Suppressor macrophage (primary cell): ENCODE measurements at regions not wholly inside any gene's neighbourhood (a gene's known extent, or its start where the extent isn't known, plus 50 kb on each side); places are given as distances from the start of the nearest gene placed in this dataset.
"Not testable (repeated sequence)": the region's sequence is repeated elsewhere in the genome, so short reads cannot be mapped to it uniquely, and the experiment has no call there.

ENCODE experiments used
- DNase-seq, 4 experiments: peaks; one replicate each; pipeline ENCODE4 v3.0.0-alpha.2; 2020 to 2022

- DNase-seq = no peak
These were observed 184.6 kb upstream of the AGTR1 start for GRCh38 chr3:148513096-148513543.

DNA sequence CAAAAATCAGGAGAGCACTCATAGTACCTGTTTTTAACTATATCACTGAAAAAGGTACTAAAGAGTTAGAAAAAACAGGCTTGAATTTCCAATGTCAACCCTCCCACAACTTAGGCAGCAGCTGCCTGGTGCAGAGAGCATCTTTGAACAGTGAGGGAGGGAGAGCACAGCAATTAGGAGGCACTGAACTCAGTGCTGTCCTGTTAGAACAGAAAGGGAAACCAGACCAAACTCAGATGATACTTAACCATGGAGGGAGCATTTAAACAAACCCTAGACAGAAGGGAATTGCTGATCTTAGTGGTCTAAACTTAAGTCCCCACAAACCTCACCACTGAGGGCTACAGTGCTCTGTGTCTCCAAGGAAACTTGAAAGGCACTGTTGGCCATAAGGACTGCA is 179.2 kb upstream of the AGTR1 start:
- DNase-seq = no peak

DNA sequence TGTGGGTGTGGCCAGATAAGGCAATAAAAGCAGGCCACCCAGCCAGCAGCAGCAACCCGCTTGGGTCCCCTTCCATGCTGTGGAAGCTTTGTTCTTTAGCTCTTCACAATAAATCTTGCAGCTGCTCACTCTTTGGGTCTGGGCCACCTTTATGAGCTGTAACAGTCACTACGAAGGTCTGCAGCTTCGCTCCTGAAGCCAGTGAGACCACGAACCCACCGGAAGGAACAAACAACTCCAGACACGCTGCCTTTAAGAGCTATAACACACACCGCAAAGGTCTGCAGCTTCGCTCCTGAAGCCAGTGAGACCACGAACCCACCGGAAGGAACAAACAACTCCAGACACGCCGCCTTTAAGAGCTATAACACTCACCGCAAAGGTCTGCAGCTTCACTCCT is 172.1 kb upstream of the AGTR1 start:
- not testable (repeated sequence) for DNase-seq

DNA sequence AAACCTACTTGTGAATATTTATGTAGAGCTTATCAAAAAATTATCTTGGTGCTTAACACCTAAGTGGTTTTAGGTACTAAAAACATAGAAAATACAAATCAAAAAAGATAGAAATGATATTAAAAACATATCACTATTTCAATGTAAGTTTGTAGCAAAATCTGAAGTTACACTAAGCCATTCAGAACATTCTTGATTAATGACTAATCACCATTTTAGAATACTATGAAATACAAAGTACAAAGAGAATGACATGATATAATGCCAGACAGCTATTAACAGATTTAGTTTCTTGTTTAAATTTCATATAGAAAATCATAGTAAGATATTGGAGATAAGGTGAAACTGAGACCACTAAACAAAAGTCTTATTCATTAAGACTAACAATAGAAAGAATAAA is 169.7 kb upstream of the AGTR1 start:
- DNase-seq = no peak

GRCh38 chr3:148531836-148532235 is 165.9 kb upstream of the AGTR1 start:
- DNase-seq = no peak

DNA sequence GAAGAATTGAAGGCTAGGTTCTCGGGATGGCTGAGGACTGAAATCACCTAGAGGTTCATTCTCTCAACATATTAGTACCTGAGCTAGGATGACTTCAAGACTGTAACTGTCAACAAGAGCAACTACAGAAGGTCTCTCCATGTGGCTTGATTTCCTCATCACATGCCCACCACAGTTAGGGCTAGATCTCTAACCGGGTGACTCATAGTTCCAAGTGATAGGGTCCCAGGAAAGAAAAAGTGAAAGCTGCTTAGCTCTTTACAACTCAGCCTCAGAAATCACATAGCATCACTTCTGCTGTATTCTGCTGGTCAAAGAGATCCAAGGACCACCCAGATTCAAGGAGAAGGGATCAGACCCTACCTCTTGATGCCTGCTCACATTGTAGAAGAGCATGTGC is 165.4 kb upstream of the AGTR1 start:
- no peak for DNase-seq

GRCh38 chr3:148532774-148533173 is 164.9 kb upstream of the AGTR1 start:
- DNase-seq = no peak

- no peak for DNase-seq
These were observed 163.4 kb upstream of the AGTR1 start for GRCh38 chr3:148534089-148534988.

GRCh38 chr3:148535001-148535400 is 162.7 kb upstream of the AGTR1 start:
- DNase-seq = no peak

GRCh38 chr3:148540266-148540665 is 157.4 kb upstream of the AGTR1 start:
- DNase-seq = no peak

DNA sequence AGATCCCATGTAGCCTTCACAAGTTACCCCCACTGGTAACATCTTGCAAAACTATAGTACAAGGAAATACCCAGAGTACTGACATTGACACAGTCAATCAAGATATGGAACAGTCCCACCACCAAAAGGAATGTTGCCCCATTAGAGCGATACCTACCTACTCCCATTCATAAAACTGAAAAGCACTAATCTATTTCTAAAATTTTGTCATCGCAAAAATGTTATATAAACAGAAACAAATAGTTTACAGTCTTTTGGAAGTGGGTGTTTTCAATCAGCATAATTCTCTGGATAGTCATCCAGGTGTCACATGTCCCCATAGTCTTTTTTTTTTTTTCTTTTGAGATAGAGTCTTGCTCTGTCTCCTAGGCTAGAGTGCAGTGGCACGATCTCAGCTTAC is 156.9 kb upstream of the AGTR1 start:
- no peak for DNase-seq

- no peak for DNase-seq
These were observed 150.7 kb upstream of the AGTR1 start for GRCh38 chr3:148546959-148547358.

GRCh38 chr3:148551767-148552260 is 145.9 kb upstream of the AGTR1 start:
- no peak for DNase-seq

DNA sequence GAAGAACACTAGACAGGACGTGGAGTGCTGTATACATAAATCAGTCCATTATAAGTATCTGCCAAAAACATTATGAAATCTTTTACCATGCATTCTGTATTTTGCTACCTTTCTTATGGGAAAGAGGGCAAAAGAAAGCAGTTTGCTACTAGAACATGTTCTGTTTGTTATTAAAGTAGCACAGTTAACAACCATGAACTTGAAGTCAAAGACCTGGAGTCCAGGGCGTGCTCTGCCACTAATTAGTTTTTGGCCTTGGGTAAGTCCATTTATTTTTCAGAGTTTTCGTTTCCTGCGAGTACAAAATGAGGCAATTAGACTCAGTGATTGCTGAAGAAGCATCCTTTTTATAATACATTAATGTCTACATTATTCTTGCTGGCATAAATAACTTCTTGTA is 143.3 kb upstream of the AGTR1 start:
- DNase-seq = no peak

- DNase-seq = no peak
These were observed 141.0 kb upstream of the AGTR1 start for GRCh38 chr3:148556664-148557063.

DNA sequence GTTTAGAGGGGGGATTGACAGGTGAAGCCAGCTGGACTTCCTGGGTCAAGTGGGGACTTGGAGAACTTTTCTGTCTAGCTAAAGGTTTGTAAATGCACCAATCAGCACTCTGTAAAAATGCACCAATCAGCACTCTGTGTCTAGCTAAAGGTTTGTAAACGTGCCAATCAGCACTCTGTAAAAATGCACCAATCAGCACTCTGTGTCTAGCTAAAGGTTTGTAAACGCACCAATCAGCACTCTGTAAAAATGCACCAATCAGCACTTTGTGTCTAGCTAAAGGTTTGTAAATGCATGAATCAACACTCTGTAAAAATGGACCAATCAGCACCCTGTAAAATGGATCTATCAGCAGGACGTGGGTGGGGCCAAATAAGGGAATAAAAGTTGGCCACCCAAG is 120.1 kb upstream of the AGTR1 start:
- not testable (repeated sequence) for DNase-seq

GRCh38 chr3:148582126-148582525 is 115.6 kb upstream of the AGTR1 start:
- DNase-seq = no peak

DNA sequence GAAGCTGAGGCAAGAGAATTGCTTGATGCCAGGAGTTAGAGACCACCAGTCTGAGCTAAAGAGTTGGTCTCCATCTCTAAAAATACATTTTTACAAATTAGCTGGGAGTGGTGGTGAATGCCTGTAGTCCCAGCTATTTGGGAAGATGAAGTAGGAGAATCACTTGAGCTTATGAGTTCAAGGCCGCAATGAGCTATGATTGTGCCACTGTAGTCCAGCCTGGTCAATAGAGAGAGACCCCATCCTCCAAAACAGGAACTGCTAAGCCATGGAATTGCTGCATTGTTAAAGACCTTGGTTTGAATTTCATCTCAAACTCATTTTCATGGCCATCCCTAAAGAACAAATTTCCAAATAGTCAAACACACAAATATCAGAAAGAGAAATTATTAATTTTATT is 113.9 kb upstream of the AGTR1 start:
- DNase-seq = no peak

- DNase-seq = no peak
These were observed 113.3 kb upstream of the AGTR1 start for GRCh38 chr3:148584438-148584837.

GRCh38 chr3:148585671-148586379 is 111.9 kb upstream of the AGTR1 start:
- DNase-seq = no peak

DNA sequence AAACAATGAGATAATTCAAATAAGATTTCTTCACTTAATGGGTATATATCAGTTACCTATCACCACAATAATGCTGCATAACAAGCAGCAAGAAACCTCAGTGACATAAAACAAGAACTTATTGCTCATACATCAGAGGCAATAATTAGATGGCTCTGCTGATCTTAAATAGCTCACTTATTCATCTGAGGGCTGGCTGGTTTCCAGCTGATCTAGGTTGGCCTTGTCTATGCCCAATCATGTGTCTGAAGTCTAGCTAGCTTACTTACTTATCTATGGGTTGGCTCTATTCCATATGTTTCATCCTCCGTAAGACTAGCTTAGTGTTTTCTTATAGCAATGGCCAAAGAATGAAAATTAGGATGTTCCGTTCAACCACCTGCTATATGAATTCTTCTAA is 109.4 kb upstream of the AGTR1 start:
- DNase-seq = no peak

DNA sequence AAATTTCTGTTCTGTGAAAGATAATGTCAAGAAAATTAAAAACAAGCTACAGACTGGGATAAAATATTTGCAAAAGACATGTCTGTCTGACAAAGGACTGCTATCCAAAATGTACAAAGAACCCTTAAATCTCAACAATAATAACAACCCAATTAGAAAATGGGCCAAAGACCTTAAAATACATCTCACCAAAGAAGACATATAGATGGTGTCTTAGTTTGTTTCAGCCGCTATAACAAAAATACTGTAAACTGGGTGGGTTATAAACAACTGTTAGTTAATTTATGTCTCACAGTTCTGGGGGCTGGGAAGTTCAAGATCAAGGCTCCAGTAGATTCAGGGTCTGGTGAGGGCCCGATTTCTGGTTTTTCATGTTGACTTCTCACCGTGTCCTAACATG is 106.2 kb upstream of the AGTR1 start:
- no peak for DNase-seq

GRCh38 chr3:148598619-148599018 is 99.1 kb upstream of the AGTR1 start:
- DNase-seq = no peak

- no peak for DNase-seq
These were observed 98.2 kb upstream of the AGTR1 start for GRCh38 chr3:148599481-148599880.
